ENCODE measurements at regions not wholly inside any gene's neighbourhood (a gene's known extent, or its start where the extent isn't known, plus 50 kb on each side); places are given as distances from the start of the nearest gene placed in this dataset.

DNA sequence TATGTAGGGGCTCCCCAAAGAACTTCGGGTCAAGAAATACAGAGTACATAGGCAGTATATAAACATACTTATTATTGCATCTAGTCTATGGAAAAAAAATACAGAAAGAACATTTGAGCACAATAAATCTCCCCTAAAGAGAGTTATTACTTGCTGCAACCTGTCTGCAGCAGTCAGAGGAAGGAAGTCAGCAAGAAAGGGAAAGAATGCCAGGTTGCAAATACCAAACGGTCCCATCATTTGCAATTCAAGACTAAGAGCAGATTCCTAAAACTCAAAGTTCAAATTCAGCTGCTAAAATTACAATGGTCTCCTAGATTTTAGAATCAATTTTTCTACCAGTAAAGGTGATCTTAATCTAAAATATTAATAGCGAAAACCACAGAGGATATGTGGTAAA lies 236.2 kb upstream of the NUDT6 start:
- H2AFZ ChIP-seq (ENCODE audit: low read length): no peak overlapping the region
- BruUV-seq (replicated peaks): no TSS peak
- H3K4me3 ChIP-seq (ENCODE audit: low read depth, low read length, poor library complexity, severe bottlenecking): no peak overlapping the region
- H3K9me2 ChIP-seq (ENCODE audit: insufficient read depth, low read length): no peaks in the 10 kb centered on the region
- no peaks in the 10 kb centered on the region for H3K79me2 ChIP-seq (ENCODE audit: insufficient read depth, low read depth, low read length)
- no peak overlapping the region for H3K27ac ChIP-seq (ENCODE audit: low read depth, low read length, poor library complexity, severe bottlenecking)
- ChIA-PET POLR2A (interaction anchor here (0.6 to 0.7 kb wide), 5 partner anchors 15 to 1715 kb away, joined by 3 to 8 read pairs (median 3); no protein-coding TSS in a partner anchor), CTCF (ENCODE audit: unreplicated experiment) (no interaction called here)
- intact Hi-C loops (cut with micrococcal nuclease; ENCODE audit: unreplicated experiment): no loop called here
- no peaks in the 10 kb centered on the region for H3K9me3 ChIP-seq (ENCODE audit: low read length)
- no peaks in the 10 kb centered on the region for H3K4me1 ChIP-seq (ENCODE audit: insufficient read depth, low read length, poor library complexity, severe bottlenecking)
- no peaks in the 10 kb centered on the region for H4K20me1 ChIP-seq (ENCODE audit: insufficient read depth, low read length)
- TF ChIP-seq EZH2phosphoT487 (IDR thresholded peaks at IDR 0.05; ENCODE audit: borderline replicate concordance, low read depth, low read length): no peak
- TF ChIP-seq, protein P1, sequence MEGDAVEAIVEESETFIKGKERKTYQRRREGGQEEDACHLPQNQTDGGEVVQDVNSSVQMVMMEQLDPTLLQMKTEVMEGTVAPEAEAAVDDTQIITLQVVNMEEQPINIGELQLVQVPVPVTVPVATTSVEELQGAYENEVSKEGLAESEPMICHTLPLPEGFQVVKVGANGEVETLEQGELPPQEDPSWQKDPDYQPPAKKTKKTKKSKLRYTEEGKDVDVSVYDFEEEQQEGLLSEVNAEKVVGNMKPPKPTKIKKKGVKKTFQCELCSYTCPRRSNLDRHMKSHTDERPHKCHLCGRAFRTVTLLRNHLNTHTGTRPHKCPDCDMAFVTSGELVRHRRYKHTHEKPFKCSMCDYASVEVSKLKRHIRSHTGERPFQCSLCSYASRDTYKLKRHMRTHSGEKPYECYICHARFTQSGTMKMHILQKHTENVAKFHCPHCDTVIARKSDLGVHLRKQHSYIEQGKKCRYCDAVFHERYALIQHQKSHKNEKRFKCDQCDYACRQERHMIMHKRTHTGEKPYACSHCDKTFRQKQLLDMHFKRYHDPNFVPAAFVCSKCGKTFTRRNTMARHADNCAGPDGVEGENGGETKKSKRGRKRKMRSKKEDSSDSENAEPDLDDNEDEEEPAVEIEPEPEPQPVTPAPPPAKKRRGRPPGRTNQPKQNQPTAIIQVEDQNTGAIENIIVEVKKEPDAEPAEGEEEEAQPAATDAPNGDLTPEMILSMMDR (conservative IDR thresholded peaks at IDR 0.05; ENCODE audit: low read length): no peak
- DNase-seq (ENCODE audit: low spot score): no peak
- H3K36me3 ChIP-seq (ENCODE audit: insufficient read depth, low read length): no peaks in the 10 kb centered on the region
- H3K4me2 ChIP-seq (ENCODE audit: low read length): no peak overlapping the region

DNA sequence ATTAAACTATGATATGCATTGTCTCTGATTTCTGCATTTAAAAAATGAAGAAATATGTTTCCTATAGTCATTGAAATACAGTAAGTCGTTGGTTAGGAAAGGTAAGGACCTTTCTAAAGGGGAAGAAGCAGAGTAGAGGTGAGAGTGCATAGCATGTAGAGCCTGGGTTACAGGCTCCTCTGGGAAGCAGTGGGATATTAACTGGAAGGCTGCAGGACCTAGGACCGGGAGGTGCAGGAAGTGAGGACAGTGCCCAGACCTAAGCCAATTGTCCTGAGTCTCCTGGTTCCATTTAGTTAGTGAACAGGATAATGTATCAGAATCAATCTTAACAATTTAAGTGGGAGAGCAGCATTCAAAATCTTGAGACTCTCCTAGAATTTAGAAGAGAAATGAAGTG lies 237.1 kb upstream of the NUDT6 start:
- Histone ChIP-seq H3K36me3 (ENCODE audit: insufficient read depth, low read length) (no peaks in the 10 kb centered on the region), H4K20me1 (ENCODE audit: insufficient read depth, low read length) (no peaks in the 10 kb centered on the region), H3K79me2 (ENCODE audit: insufficient read depth, low read depth, low read length) (no peaks in the 10 kb centered on the region), H3K27ac (ENCODE audit: low read depth, low read length, poor library complexity, severe bottlenecking) (no peak overlapping the region), H3K9me2 (ENCODE audit: insufficient read depth, low read length) (no peaks in the 10 kb centered on the region), H3K4me2 (ENCODE audit: low read length) (no peak overlapping the region), H3K4me1 (ENCODE audit: insufficient read depth, low read length, poor library complexity, severe bottlenecking) (no peaks in the 10 kb centered on the region), H2AFZ (ENCODE audit: low read length) (no peak overlapping the region), H3K4me3 (ENCODE audit: low read depth, low read length, poor library complexity, severe bottlenecking) (no peak overlapping the region), H3K9me3 (ENCODE audit: low read length) (no peaks in the 10 kb centered on the region)
- no peak for DNase-seq (ENCODE audit: low spot score)
- POLR2A ChIA-PET: no interaction called here
- intact Hi-C loops (cut with micrococcal nuclease; ENCODE audit: unreplicated experiment): no loop called here
- TF ChIP-seq, protein P1 (conservative IDR thresholded peaks at IDR 0.05; ENCODE audit: low read length): no peak
- no peak for TF ChIP-seq EZH2phosphoT487 (IDR thresholded peaks at IDR 0.05; ENCODE audit: borderline replicate concordance, low read depth, low read length)
- BruUV-seq (replicated peaks): no TSS peak
- CTCF ChIA-PET (ENCODE audit: unreplicated experiment): no interaction called here

DNA sequence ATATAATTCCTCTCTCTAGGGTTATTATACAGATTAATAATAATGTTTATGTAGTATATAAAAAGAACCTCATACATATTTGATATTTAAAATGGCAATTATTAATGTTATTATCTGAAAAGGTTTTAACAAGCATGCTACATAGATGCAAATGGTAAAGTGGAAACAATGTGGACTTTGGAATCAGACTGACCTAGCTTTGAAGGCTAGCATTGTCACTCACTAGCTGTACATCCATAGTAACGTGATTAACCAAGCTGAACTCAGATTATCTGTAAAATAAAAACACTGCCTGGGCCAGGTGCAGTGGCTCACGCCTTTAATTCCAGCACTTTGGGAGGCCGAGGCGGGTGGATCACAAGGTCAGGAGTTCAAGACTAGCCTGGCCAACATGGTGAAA lies 233.7 kb upstream of the SPRY1 start:
- Histone ChIP-seq H3K4me2 (ENCODE audit: low read length) (no peak overlapping the region), H3K9me2 (ENCODE audit: insufficient read depth, low read length) (no peaks in the 10 kb centered on the region), H4K20me1 (ENCODE audit: insufficient read depth, low read length) (no peaks in the 10 kb centered on the region), H2AFZ (ENCODE audit: low read length) (no peak overlapping the region), H3K36me3 (ENCODE audit: insufficient read depth, low read length) (no peaks in the 10 kb centered on the region), H3K4me3 (ENCODE audit: low read depth, low read length, poor library complexity, severe bottlenecking) (no peak overlapping the region), H3K4me1 (ENCODE audit: insufficient read depth, low read length, poor library complexity, severe bottlenecking) (no peaks in the 10 kb centered on the region), H3K79me2 (ENCODE audit: insufficient read depth, low read depth, low read length) (no peaks in the 10 kb centered on the region), H3K27ac (ENCODE audit: low read depth, low read length, poor library complexity, severe bottlenecking) (no peak overlapping the region), H3K9me3 (ENCODE audit: low read length) (no peaks in the 10 kb centered on the region)
- ChIA-PET CTCF (ENCODE audit: unreplicated experiment) (no interaction called here), POLR2A (interaction anchor here (0.5 kb wide), 1 partner anchor 589 kb away, joined by 3 read pairs; no protein-coding TSS in a partner anchor)
- no peak for DNase-seq (ENCODE audit: low spot score)
- BruUV-seq (replicated peaks): no TSS peak
- intact Hi-C loops (cut with micrococcal nuclease; ENCODE audit: unreplicated experiment): no loop called here
- no peak for TF ChIP-seq EZH2phosphoT487 (IDR thresholded peaks at IDR 0.05; ENCODE audit: borderline replicate concordance, low read depth, low read length)
- TF ChIP-seq, protein P1 (conservative IDR thresholded peaks at IDR 0.05; ENCODE audit: low read length): no peak

Measured in OCI-LY7 (cell line).